Nephron progenitor cell (in vitro differentiated cells): ENCODE measurements at regions not wholly inside any gene's neighbourhood (a gene's known extent, or its start where the extent isn't known, plus 50 kb on each side); places are given as distances from the start of the nearest gene placed in this dataset.

ENCODE experiments used
- DNase-seq: peaks from one replicate; pipeline ENCODE4 v3.0.0; 2021
- H3K27ac Mint-ChIP-seq: 2 replicates; pipeline ENCODE4 v1.8.0; 2021; ENCODE audit warnings: mild to moderate bottlenecking, moderate library complexity, mixed read lengths
- H3K27me3 Mint-ChIP-seq: 2 replicates; pipeline ENCODE4 v1.8.0; 2021; ENCODE audit warnings: mild to moderate bottlenecking, low read depth, mixed read lengths; ENCODE audit not compliant: poor library complexity
- H3K36me3 Mint-ChIP-seq: 2 replicates; pipeline ENCODE4 v1.8.0; 2021; ENCODE audit warnings: low read depth, mixed read lengths
- H3K4me1 Mint-ChIP-seq: 2 replicates; pipeline ENCODE4 v1.8.0; 2021; ENCODE audit warnings: mixed read lengths
- H3K4me3 Mint-ChIP-seq: 2 replicates; pipeline ENCODE4 v1.8.0; 2021; ENCODE audit warnings: mild to moderate bottlenecking, moderate library complexity, mixed read lengths
- H3K9me3 Mint-ChIP-seq: 2 replicates; pipeline ENCODE4 v1.8.0; 2021; ENCODE audit warnings: mild to moderate bottlenecking, moderate library complexity, mixed read lengths
- CTCF ChIP-seq: fragments of 200-600 bp; sonication (generic); IDR thresholded peaks from 2 replicates; pipeline ENCODE4 v1.5.0; 2021; ENCODE audit warnings: antibody characterized with exemption

- DNase-seq: no peak
- Mint-ChIP-seq H3K4me3 (no peak overlapping the region), H3K27me3 (peaks cover 8% of the 10 kb centered on the region), H3K36me3 (no peaks in the 10 kb centered on the region), H3K4me1 (no peaks in the 10 kb centered on the region), H3K9me3 (no peaks in the 10 kb centered on the region), H3K27ac (no peak overlapping the region)
- TF ChIP-seq CTCF: no peak
Observed at GRCh38 chr17:71730871-71731270, 389.9 kb upstream of the SOX9 start.

GRCh38 chr17:71735893-71736292, 384.9 kb upstream of the SOX9 start:
- TF ChIP-seq CTCF: no peak
- H3K9me3 Mint-ChIP-seq: peaks cover 6% of the 10 kb centered on the region
- peaks cover 10% of the 10 kb centered on the region for H3K4me1 Mint-ChIP-seq
- H3K4me3 Mint-ChIP-seq: no peak overlapping the region
- H3K36me3 Mint-ChIP-seq: no peaks in the 10 kb centered on the region
- H3K27ac Mint-ChIP-seq: no peak overlapping the region
- peaks cover 3% of the 10 kb centered on the region for H3K27me3 Mint-ChIP-seq
- DNase-seq: no peak

- Mint-ChIP-seq H3K27me3 (no peaks in the 10 kb centered on the region), H3K4me3 (no peak overlapping the region), H3K4me1 (peaks cover 10% of the 10 kb centered on the region), H3K9me3 (peaks cover 7% of the 10 kb centered on the region), H3K36me3 (no peaks in the 10 kb centered on the region), H3K27ac (no peak overlapping the region)
- no peak for DNase-seq
- no peak for TF ChIP-seq CTCF
Observed at GRCh38 chr17:71740866-71741265, 380.0 kb upstream of the SOX9 start.

GRCh38 chr17:71741836-71742235, 379.0 kb upstream of the SOX9 start:
- H3K9me3 Mint-ChIP-seq: peaks cover 7% of the 10 kb centered on the region
- H3K4me1 Mint-ChIP-seq: peaks cover 1% of the 10 kb centered on the region
- no peak overlapping the region for H3K27ac Mint-ChIP-seq
- no peaks in the 10 kb centered on the region for H3K36me3 Mint-ChIP-seq
- no peak for DNase-seq
- TF ChIP-seq CTCF: no peak
- no peak overlapping the region for H3K4me3 Mint-ChIP-seq
- peaks cover 5% of the 10 kb centered on the region for H3K27me3 Mint-ChIP-seq

- Mint-ChIP-seq H3K4me1 (no peaks in the 10 kb centered on the region), H3K27me3 (peaks cover 8% of the 10 kb centered on the region), H3K4me3 (no peak overlapping the region), H3K27ac (no peak overlapping the region), H3K9me3 (no peaks in the 10 kb centered on the region), H3K36me3 (no peaks in the 10 kb centered on the region)
- no peak for DNase-seq
- no peak for TF ChIP-seq CTCF
Observed at GRCh38 chr17:71748872-71749271, 371.9 kb upstream of the SOX9 start.

- Mint-ChIP-seq H3K4me3 (no peak overlapping the region), H3K36me3 (no peaks in the 10 kb centered on the region), H3K9me3 (no peaks in the 10 kb centered on the region), H3K27me3 (peaks cover 3% of the 10 kb centered on the region), H3K4me1 (no peaks in the 10 kb centered on the region), H3K27ac (no peak overlapping the region)
- DNase-seq: no peak
- TF ChIP-seq CTCF: no peak
Observed at GRCh38 chr17:71753070-71753469, 367.8 kb upstream of the SOX9 start.
